GM12865 (cell line): ENCODE measurements at regions not wholly inside any gene's neighbourhood (a gene's known extent, or its start where the extent isn't known, plus 50 kb on each side); places are given as distances from the start of the nearest gene placed in this dataset.

Experiments used
- DNase-seq: peaks from one replicate; pipeline ENCODE4 v3.0.0; 2010; ENCODE audit warnings: low read depth
- H3K4me3 ChIP-seq: 2 replicates; pipeline ENCODE4 v1.5.1; 2011; ENCODE audit warnings: mild to moderate bottlenecking, low read depth, low read length, control low read depth
- CTCF ChIP-seq: IDR thresholded peaks from 2 replicates; pipeline ENCODE4 v1.5.1; 2011; ENCODE audit warnings: low read length, control low read depth, low read depth, inconsistent platforms; ENCODE audit not compliant: insufficient read depth; ENCODE audit errors: missing control alignments

GRCh38 chr5:4572311-4573100 is 567.6 kb upstream of the ADAMTS16 start:
- no peak for TF ChIP-seq CTCF
- DNase-seq, result no peak
- no peak overlapping the region for H3K4me3 ChIP-seq

DNA sequence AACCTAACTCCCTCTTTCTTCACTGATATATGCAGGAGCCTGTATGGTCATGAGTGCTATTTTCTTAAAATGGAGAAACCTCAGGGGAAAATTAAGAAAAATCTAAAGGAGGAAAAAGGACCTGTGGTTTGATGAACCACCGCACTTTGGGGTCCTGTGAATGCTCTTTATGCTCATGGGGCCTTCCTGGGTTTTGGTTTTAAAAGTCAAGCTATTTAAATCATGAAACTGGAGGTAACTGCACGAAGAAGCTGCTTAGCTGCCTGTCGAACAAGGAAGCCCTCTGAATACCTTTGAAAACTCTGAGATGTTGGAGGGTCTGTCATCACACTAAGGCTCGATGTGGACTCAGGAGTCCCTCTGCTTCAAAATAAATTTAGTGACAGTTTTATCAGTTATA is 564.5 kb upstream of the ADAMTS16 start:
- no peak for DNase-seq
- H3K4me3 ChIP-seq, result no peak overlapping the region
- no peak for TF ChIP-seq CTCF

DNA sequence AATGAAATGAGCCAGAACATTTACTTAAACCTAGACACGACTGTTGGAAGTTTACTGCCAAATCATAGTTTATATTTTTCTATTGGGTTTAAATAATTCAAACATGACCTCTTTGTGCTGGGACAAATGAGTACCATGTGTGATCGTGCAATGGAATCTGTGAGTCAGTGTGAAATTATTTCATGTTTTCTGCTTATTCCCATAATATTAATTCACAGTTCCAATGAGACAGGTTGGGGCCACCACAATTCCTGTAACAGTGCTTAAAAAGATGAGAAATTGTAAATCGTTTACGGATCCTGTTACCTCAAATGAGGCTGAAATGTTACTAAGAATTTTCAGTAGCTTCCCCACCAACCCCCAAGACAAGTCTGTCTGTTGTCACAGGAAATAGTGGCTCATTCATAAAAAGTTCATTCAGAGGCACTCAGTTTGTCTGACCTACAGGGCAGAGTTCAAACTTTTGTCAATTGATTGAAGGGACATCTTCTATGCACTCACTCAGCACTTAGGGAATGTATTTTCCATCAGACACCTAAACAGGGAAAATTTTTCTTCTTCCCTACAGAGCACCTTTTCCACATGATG is 563.9 kb upstream of the ADAMTS16 start:
- no peak overlapping the region for H3K4me3 ChIP-seq
- no peak for TF ChIP-seq CTCF
- DNase-seq, result no peak

DNA sequence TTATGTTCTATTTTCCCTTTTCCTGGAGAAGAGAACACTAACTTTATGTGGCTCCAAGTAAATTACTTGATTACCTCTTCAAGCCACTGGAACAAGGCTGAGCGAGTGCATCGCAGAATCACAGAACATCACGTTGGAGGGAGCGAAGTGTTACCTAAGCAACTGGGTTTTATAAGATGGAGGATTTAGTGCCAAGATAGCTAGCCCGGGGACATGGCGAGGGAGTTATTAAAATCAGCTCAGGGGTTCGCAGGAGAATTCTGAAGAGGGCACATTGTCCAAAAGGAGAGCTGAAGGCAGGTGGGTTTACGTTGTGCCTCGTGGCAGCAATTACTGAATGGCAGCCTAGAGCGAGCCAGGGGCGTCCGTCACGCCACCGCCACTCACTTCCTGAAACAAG is 563.2 kb upstream of the ADAMTS16 start:
- TF ChIP-seq CTCF, result no peak
- H3K4me3 ChIP-seq, result no peak overlapping the region
- DNase-seq, result no peak

DNA sequence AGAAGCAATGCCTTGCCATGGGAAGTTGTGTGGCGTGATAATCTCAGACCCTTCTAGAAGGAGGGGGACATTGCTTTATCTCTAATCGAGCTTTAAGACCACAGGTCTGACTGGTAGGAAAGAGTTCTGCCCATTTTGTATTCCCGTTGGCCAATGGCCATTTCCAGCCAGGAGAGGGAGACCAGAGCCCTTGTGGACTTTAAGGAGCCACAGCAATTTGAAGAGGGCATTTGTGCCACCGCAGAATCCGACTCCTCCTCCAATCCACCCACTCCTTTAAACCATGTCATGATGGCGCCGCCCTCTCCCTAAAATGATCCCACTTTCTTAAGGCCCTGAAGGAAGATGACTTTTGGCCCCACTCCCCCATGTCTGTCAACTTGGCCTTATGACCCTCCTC is 560.5 kb upstream of the ADAMTS16 start:
- H3K4me3 ChIP-seq, result no peak overlapping the region
- TF ChIP-seq CTCF, result no peak
- no peak for DNase-seq

GRCh38 chr5:4580772-4581171 is 559.4 kb upstream of the ADAMTS16 start:
- H3K4me3 ChIP-seq, result no peak overlapping the region
- no peak for DNase-seq
- TF ChIP-seq CTCF, result no peak
